Naive thymus-derived CD8-positive, alpha-beta T cell (primary cell): ENCODE measurements at regions not wholly inside any gene's neighbourhood (a gene's known extent, or its start where the extent isn't known, plus 50 kb on each side); places are given as distances from the start of the nearest gene placed in this dataset.
"Not testable (repeated sequence)": the region's sequence is repeated elsewhere in the genome, so short reads cannot be mapped to it uniquely, and the experiment has no call there.

Experiments used
- ATAC-seq, 2 donors: fragments of 150-1000 bp; cut with Tn5 transposase in 1 of 2; sonication (Bioruptor Pico), chemical (Tn5 transposase) in 1 of 2; 1 replicate in 1 of 2; 2 replicates in 1 of 2; pipeline ENCODE4 v1.10.0; 2021; ENCODE audit warnings: mild to moderate bottlenecking in 2 of 2, moderate library complexity in 2 of 2
- POLR2A ChIA-PET: fragments of 350-600 bp; sonication (Branson Sonifier 250); formaldehyde crosslinking; loops from one replicate; lab custom pipeline; 2021; ENCODE audit warnings: antibody characterized with exemption; lab: Charles Lee
- DNase-seq, 10 donors: peaks; one replicate each; pipeline versions ENCODE4 v3.0.0 to v3.0.0-alpha.2; 2020 to 2022
- H3K27ac Mint-ChIP-seq, 10 donors: one replicate each; pipeline ENCODE4 v1.8.0; 2020 to 2022; ENCODE audit warnings: mild to moderate bottlenecking in 10 of 10, mixed read lengths in 10 of 10, moderate library complexity in 4 of 10, inconsistent platforms in 1 of 10
- H3K27me3 Mint-ChIP-seq, 5 donors: one replicate each; pipeline ENCODE4 v1.8.0; 2021 to 2022; ENCODE audit warnings: mixed read lengths in 5 of 5
- H3K36me3 Mint-ChIP-seq, 3 donors: one replicate each; pipeline ENCODE4 v1.8.0; 2020 to 2022; ENCODE audit warnings: mixed read lengths in 3 of 3, mild to moderate bottlenecking in 2 of 3, inconsistent platforms in 1 of 3
- H3K4me1 Mint-ChIP-seq, 4 donors: one replicate each; pipeline ENCODE4 v1.8.0; 2021 to 2022; ENCODE audit warnings: mixed read lengths in 4 of 4
- H3K4me3 Mint-ChIP-seq, 10 donors: one replicate each; pipeline ENCODE4 v1.8.0; 2020 to 2022; ENCODE audit warnings: mild to moderate bottlenecking in 10 of 10, mixed read lengths in 10 of 10, moderate library complexity in 6 of 10, inconsistent platforms in 1 of 10
- H3K9me3 Mint-ChIP-seq, 9 donors: one replicate each; pipeline ENCODE4 v1.8.0; 2020 to 2022; ENCODE audit warnings: mixed read lengths in 9 of 9, mild to moderate bottlenecking in 3 of 9, inconsistent platforms in 1 of 9, moderate library complexity in 1 of 9

GRCh38 chr1:69090752-69091151 is 477.0 kb upstream of the LRRC7 start:
- H3K27ac Mint-ChIP-seq, result no peak overlapping the region
- POLR2A ChIA-PET, result no interaction called here
- no peak overlapping the region for H3K4me3 Mint-ChIP-seq
- no peaks in the 10 kb centered on the region for H3K4me1 Mint-ChIP-seq
- peaks cover 0 to 32% (median 13%) of the 10 kb centered on the region in 9 donors for H3K9me3 Mint-ChIP-seq
- no peaks in the 10 kb centered on the region for H3K27me3 Mint-ChIP-seq
- ATAC-seq (no peak), DNase-seq (no peak)
- H3K36me3 Mint-ChIP-seq, result peaks cover 0 to 10% (median 0%) of the 10 kb centered on the region in 3 donors

- H3K4me1 Mint-ChIP-seq, ATAC-seq, H3K36me3 Mint-ChIP-seq, H3K4me3 Mint-ChIP-seq, H3K27ac Mint-ChIP-seq, POLR2A ChIA-PET, H3K27me3 Mint-ChIP-seq, DNase-seq: not testable (repeated sequence)
- H3K9me3 Mint-ChIP-seq, result peaks cover 0 to 28% (median 14%) of the 10 kb centered on the region in 9 donors
Measured at GRCh38 chr1:69102058-69102457, 465.7 kb upstream of the LRRC7 start.

DNA sequence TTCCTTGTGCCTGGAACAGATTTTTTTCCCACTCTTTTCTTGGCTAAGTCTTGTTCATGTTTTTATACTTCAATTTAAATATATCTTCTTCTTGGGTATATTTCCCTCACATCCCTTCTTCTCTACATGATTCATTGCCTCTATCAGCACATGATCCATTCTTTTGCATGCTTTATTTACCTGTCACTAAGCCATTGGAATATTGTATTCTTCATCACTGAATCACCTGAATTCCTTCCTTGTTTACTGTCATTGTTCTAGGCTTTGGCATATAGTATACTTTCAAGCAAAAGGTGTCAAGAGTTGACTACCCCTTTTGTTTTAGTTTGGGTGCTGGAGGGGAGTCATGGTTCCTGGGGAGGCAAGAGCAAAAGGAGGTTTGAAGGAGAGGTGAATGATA is 464.5 kb upstream of the LRRC7 start:
- POLR2A ChIA-PET, result no interaction called here

GRCh38 chr1:69103705-69104385 is 463.9 kb upstream of the LRRC7 start:
- H3K4me3 Mint-ChIP-seq, result no peak overlapping the region
- H3K4me1 Mint-ChIP-seq, result no peaks in the 10 kb centered on the region
- H3K36me3 Mint-ChIP-seq, result no peaks in the 10 kb centered on the region
- H3K9me3 Mint-ChIP-seq, result peaks cover 2 to 44% (median 19%) of the 10 kb centered on the region in 9 donors
- no peak overlapping the region for H3K27ac Mint-ChIP-seq
- no peak for DNase-seq
- H3K27me3 Mint-ChIP-seq, result no peaks in the 10 kb centered on the region
- POLR2A ChIA-PET, result no interaction called here
- ATAC-seq, result no peak

More for the DNA sequence above, 464.5 kb upstream of the LRRC7 start:
- Mint-ChIP-seq H3K36me3 (no peaks in the 10 kb centered on the region), H3K4me1 (no peaks in the 10 kb centered on the region), H3K4me3 (no peak overlapping the region), H3K9me3 (peaks cover 2 to 40% (median 21%) of the 10 kb centered on the region in 9 donors), H3K27me3 (no peaks in the 10 kb centered on the region), H3K27ac (no peak overlapping the region)
- ATAC-seq (no peak), DNase-seq (no peak)

DNA sequence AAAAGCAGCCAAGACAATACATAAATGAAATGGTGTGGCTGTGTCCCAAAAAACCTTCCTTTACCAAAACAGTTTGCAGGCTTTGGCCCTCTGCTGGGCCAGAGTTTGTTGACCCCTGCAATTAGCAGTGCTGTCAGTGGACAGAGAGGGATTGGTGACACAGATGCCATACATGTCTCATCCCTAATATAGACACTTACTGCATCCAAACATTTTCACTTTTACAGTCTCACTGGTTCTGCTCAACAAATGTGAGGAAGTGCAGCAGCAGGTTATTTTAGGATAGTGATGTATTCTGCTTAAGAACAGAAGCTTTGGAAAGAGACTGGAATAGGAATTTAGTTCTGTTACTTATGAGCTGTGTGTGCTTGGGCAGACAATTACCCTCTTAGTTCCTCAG is 462.8 kb upstream of the LRRC7 start:
- Mint-ChIP-seq H3K9me3 (peaks cover 4 to 52% (median 17%) of the 10 kb centered on the region in 9 donors), H3K4me3 (no peak overlapping the region), H3K27ac (no peak overlapping the region), H3K36me3 (no peaks in the 10 kb centered on the region), H3K27me3 (no peaks in the 10 kb centered on the region), H3K4me1 (no peaks in the 10 kb centered on the region)
- ATAC-seq (no peak), DNase-seq (no peak)
- POLR2A ChIA-PET, result no interaction called here

- peaks cover 6 to 41% (median 12%) of the 10 kb centered on the region in 9 donors for H3K9me3 Mint-ChIP-seq
- H3K4me1 Mint-ChIP-seq, result no peaks in the 10 kb centered on the region
- DNase-seq (no peak), ATAC-seq (no peak)
- no peak overlapping the region for H3K27ac Mint-ChIP-seq
- H3K36me3 Mint-ChIP-seq, result no peaks in the 10 kb centered on the region
- H3K4me3 Mint-ChIP-seq, result no peak overlapping the region
- POLR2A ChIA-PET, result no interaction called here
- H3K27me3 Mint-ChIP-seq, result no peaks in the 10 kb centered on the region
Measured at GRCh38 chr1:69109277-69109676, 458.4 kb upstream of the LRRC7 start.

DNA sequence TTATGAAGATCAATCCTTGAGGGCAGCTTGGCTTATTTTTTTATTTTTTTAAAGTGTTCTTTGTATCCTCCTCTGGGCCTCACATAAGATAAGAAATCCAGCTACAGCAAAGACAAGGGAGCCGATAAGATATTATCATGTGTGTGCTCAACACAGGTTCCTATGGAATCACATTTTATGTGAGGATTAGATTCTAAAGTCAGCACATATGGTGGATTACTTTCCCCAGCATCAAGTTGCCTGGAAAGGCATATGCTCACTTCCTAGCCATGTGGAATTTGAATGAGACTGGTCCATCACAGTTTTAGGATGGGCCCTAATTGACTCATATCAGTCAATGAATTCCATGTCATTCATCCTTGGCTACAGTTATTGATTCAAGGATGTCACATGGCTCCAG is 456.9 kb upstream of the LRRC7 start:
- Mint-ChIP-seq H3K27ac (no peak overlapping the region), H3K36me3 (no peaks in the 10 kb centered on the region), H3K4me3 (no peak overlapping the region), H3K4me1 (no peaks in the 10 kb centered on the region), H3K9me3 (peaks cover 6 to 41% (median 12%) of the 10 kb centered on the region in 9 donors), H3K27me3 (no peaks in the 10 kb centered on the region)
- POLR2A ChIA-PET, result no interaction called here
- ATAC-seq, result no peak
- DNase-seq, result no peak

DNA sequence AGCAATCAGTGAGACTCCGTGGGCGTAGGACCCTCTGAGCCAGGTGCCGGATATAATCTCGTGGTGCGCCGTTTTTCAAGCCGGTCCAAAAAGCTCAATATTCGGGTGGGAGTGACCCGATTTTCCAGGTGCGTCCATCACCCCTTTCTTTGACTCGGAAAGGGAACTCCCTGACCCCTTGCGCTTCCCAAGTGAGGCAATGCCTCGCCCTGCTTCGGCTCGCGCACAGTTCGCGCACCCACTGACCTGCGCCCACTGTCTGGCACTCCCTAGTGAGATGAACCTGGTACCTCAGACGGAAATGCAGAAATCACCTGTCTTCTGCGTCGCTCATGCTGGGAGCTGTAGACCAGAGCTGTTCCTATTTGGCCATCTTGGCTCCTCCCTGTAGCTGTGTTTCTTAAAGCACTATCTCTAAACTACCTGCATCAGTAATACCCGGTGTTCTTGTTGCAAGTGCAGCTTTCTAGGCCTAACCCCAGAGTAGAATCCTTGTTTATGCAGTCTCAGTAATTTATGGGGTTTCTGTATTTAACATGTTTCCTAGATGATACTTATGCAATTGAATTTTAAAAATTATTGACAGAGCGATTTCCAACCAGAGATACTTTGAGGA is 447.5 kb upstream of the LRRC7 start:
- peaks cover 0 to 19% (median 12%) of the 10 kb centered on the region in 9 donors for H3K9me3 Mint-ChIP-seq
- DNase-seq, POLR2A ChIA-PET, H3K27me3 Mint-ChIP-seq, H3K4me1 Mint-ChIP-seq, H3K36me3 Mint-ChIP-seq, H3K27ac Mint-ChIP-seq, ATAC-seq, H3K4me3 Mint-ChIP-seq: not testable (repeated sequence)

DNA sequence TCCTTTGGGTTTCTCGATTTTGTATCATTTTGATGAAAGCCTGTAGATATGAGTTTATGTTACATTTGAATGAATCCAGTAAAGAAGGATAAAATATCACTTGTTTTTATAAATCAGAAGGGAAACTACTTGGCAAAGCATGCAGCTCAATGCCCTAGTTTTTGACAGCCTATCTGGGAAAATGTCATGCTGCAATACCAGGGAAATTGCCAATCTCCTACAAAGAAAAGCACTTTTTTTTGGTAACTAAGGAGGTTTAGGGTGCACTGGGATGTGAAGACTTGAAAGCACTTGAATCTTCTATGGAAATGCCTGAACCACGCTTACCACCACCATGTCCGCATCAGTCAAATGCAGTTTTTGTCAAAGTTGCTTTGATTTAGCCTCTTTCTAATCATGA is 446.9 kb upstream of the LRRC7 start:
- no peak for DNase-seq
- POLR2A ChIA-PET, result no interaction called here
- H3K27ac Mint-ChIP-seq, result no peak overlapping the region
- no peak overlapping the region for H3K4me3 Mint-ChIP-seq
- ATAC-seq, result no peak
- no peaks in the 10 kb centered on the region for H3K36me3 Mint-ChIP-seq
- H3K9me3 Mint-ChIP-seq, result peaks cover 0 to 19% (median 13%) of the 10 kb centered on the region in 9 donors
- no peaks in the 10 kb centered on the region for H3K4me1 Mint-ChIP-seq
- no peaks in the 10 kb centered on the region for H3K27me3 Mint-ChIP-seq

- H3K36me3 Mint-ChIP-seq, result no peaks in the 10 kb centered on the region
- H3K9me3 Mint-ChIP-seq, result peaks cover 0 to 23% (median 13%) of the 10 kb centered on the region in 9 donors
- ATAC-seq (no peak), DNase-seq (no peak)
- H3K27me3 Mint-ChIP-seq, result no peaks in the 10 kb centered on the region
- H3K4me1 Mint-ChIP-seq, result no peaks in the 10 kb centered on the region
- POLR2A ChIA-PET, result no interaction called here
- no peak overlapping the region for H3K4me3 Mint-ChIP-seq
- no peak overlapping the region for H3K27ac Mint-ChIP-seq
Measured at GRCh38 chr1:69121723-69122122, 446.0 kb upstream of the LRRC7 start.

DNA sequence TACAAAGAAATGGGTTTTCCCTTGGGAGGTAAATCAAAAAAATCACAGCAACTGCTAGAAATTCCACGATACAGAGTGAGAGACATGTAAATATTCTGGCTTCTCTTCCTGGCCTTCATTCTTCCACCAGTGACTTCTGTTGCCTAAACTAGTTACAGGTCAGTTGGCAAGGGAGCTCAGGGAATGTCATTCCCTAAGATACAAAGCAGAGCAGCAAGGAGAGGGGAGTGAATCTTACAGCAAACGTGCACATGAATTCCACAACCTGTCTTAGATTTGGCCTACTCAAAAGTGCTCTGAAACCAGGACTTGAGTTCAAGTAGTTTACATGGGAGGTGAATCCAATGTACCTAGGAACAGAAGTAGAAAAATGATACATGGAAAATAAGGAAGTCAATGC is 445.3 kb upstream of the LRRC7 start:
- POLR2A ChIA-PET, result no interaction called here
- no peaks in the 10 kb centered on the region for H3K27me3 Mint-ChIP-seq
- DNase-seq (no peak), ATAC-seq (no peak)
- H3K4me3 Mint-ChIP-seq, result no peak overlapping the region
- no peaks in the 10 kb centered on the region for H3K4me1 Mint-ChIP-seq
- H3K9me3 Mint-ChIP-seq, result peaks cover 0 to 29% (median 13%) of the 10 kb centered on the region in 9 donors
- H3K27ac Mint-ChIP-seq, result no peak overlapping the region
- no peaks in the 10 kb centered on the region for H3K36me3 Mint-ChIP-seq

GRCh38 chr1:69123486-69123885 is 444.2 kb upstream of the LRRC7 start:
- H3K27ac Mint-ChIP-seq, result no peak overlapping the region
- ATAC-seq (no peak), DNase-seq (no peak)
- H3K4me3 Mint-ChIP-seq, result no peak overlapping the region
- no peaks in the 10 kb centered on the region for H3K36me3 Mint-ChIP-seq
- no peaks in the 10 kb centered on the region for H3K27me3 Mint-ChIP-seq
- no peaks in the 10 kb centered on the region for H3K4me1 Mint-ChIP-seq
- POLR2A ChIA-PET, result no interaction called here
- H3K9me3 Mint-ChIP-seq, result peaks cover 0 to 33% (median 12%) of the 10 kb centered on the region in 9 donors

GRCh38 chr1:69126796-69127195 is 440.9 kb upstream of the LRRC7 start:
- no peak for ATAC-seq
- Mint-ChIP-seq H3K27me3 (no peaks in the 10 kb centered on the region), H3K36me3 (no peaks in the 10 kb centered on the region), H3K4me1 (no peaks in the 10 kb centered on the region), H3K9me3 (peaks cover 0 to 24% (median 6%) of the 10 kb centered on the region in 9 donors), H3K27ac (no peak overlapping the region), H3K4me3 (no peak overlapping the region)
- POLR2A ChIA-PET, result no interaction called here
- no peak for DNase-seq

- Mint-ChIP-seq H3K4me3 (no peak overlapping the region), H3K27ac (no peak overlapping the region), H3K4me1 (no peaks in the 10 kb centered on the region), H3K9me3 (peaks cover 0 to 14% (median 3%) of the 10 kb centered on the region in 9 donors), H3K27me3 (no peaks in the 10 kb centered on the region), H3K36me3 (no peaks in the 10 kb centered on the region)
- DNase-seq (no peak), ATAC-seq (no peak)
- POLR2A ChIA-PET, result no interaction called here
Measured at GRCh38 chr1:69128204-69128603, 439.5 kb upstream of the LRRC7 start.
